Astrocyte (in vitro differentiated cells and primary cell): ENCODE measurements at regions not wholly inside any gene's neighbourhood (a gene's known extent, or its start where the extent isn't known, plus 50 kb on each side); places are given as distances from the start of the nearest gene placed in this dataset.

Experiments used
- DNase-seq: peaks from one replicate; pipeline ENCODE4 v3.0.0-alpha.2; 2010; ENCODE audit warnings: low read depth
- FAIRE-seq: peaks from 2 replicates; lab custom pipeline; 2011; peaks lifted over from hg19 to GRCh38; lab: Jason Lieb, UNC
- H2AFZ ChIP-seq: 2 replicates; pipeline ENCODE4 v1.6.0; 2012; ENCODE audit warnings: low read depth, low read length, inconsistent platforms
- H3K27ac ChIP-seq: 2 replicates; pipeline ENCODE4 v1.5.1; 2011; ENCODE audit warnings: low read depth, low read length, inconsistent platforms
- H3K27me3 ChIP-seq: 2 replicates; pipeline ENCODE4 v1.6.0; 2011; ENCODE audit warnings: low read length, inconsistent platforms; ENCODE audit not compliant: insufficient read depth
- H3K36me3 ChIP-seq: 2 replicates; pipeline ENCODE4 v1.5.1; 2011; ENCODE audit warnings: low read length, inconsistent platforms; ENCODE audit not compliant: insufficient read depth
- H3K4me1 ChIP-seq: 2 replicates; pipeline ENCODE4 v1.5.1; 2011; ENCODE audit warnings: low read length, inconsistent platforms; ENCODE audit not compliant: insufficient read depth
- H3K4me2 ChIP-seq: 2 replicates; pipeline ENCODE4 v1.6.0; 2012; ENCODE audit warnings: low read length, inconsistent platforms
- H3K4me3 ChIP-seq: 2 replicates; pipeline ENCODE4 v1.5.1; 2011; ENCODE audit warnings: low read depth, mild to moderate bottlenecking, low read length, inconsistent platforms; ENCODE audit not compliant: insufficient read depth
- H3K79me2 ChIP-seq: 2 replicates; pipeline ENCODE4 v1.6.0; 2012; ENCODE audit warnings: mild to moderate bottlenecking, low read length, inconsistent platforms; ENCODE audit not compliant: insufficient read depth
- H3K9ac ChIP-seq: 2 replicates; pipeline ENCODE4 v1.6.0; 2012; ENCODE audit warnings: mild to moderate bottlenecking, low read length, inconsistent platforms
- H3K9me3 ChIP-seq: 2 replicates; pipeline ENCODE4 v1.5.1; 2012; ENCODE audit warnings: low read depth, mild to moderate bottlenecking, low read length, inconsistent platforms; ENCODE audit not compliant: insufficient read depth
- H4K20me1 ChIP-seq: 2 replicates; pipeline ENCODE4 v1.6.0; 2012; ENCODE audit warnings: low read length, inconsistent platforms; ENCODE audit not compliant: insufficient read depth
- H3K27ac Mint-ChIP-seq: one replicate; pipeline ENCODE4 v1.8.0; 2021; ENCODE audit warnings: mild to moderate bottlenecking, mixed read lengths; ENCODE audit not compliant: unreplicated experiment
- H3K27me3 Mint-ChIP-seq: one replicate; pipeline ENCODE4 v1.8.0; 2021; ENCODE audit warnings: low read depth, mixed read lengths; ENCODE audit not compliant: unreplicated experiment
- H3K36me3 Mint-ChIP-seq: one replicate; pipeline ENCODE4 v1.8.0; 2021; ENCODE audit warnings: low read depth, mixed read lengths; ENCODE audit not compliant: unreplicated experiment
- H3K4me1 Mint-ChIP-seq: one replicate; pipeline ENCODE4 v1.8.0; 2021; ENCODE audit warnings: low read depth, mixed read lengths; ENCODE audit not compliant: unreplicated experiment
- H3K4me3 Mint-ChIP-seq: one replicate; pipeline ENCODE4 v1.8.0; 2021; ENCODE audit warnings: mild to moderate bottlenecking, moderate library complexity, mixed read lengths; ENCODE audit not compliant: unreplicated experiment
- H3K9me3 Mint-ChIP-seq: one replicate; pipeline ENCODE4 v1.8.0; 2021; ENCODE audit warnings: mild to moderate bottlenecking, mixed read lengths; ENCODE audit not compliant: unreplicated experiment
- EZH2 ChIP-seq: IDR thresholded peaks from 2 replicates; pipeline ENCODE4 v1.6.1; 2012; ENCODE audit warnings: mild to moderate bottlenecking, low read length, inconsistent platforms; ENCODE audit not compliant: insufficient read depth
- TF ChIP-seq, protein P1 (sequence below): IDR thresholded peaks from 2 replicates; pipeline ENCODE4 v1.5.1; 2011; ENCODE audit warnings: low read depth, mild to moderate bottlenecking, inconsistent platforms, low read length, moderate library complexity; ENCODE audit not compliant: insufficient read depth

DNA sequence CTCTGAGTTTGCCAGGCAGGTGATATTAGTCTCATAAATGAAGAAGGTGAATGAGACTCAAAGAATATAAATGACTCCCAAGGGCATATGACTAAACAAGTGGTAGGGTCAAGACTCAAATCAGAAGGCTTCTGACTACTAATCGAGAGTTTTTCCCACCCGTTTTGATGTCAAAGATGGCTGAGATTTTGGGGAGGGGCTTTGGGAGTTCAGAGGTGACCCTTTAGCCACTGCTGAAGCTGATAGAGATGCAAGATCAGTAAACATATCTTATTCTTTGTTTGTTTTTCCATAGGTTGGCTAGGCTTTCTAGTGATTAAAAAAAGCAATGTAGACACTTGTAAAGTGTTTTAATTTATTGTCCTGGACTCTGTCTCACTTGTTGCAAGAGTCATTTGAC lies 239.6 kb upstream of the PLEKHG7 start:
- Mint-ChIP-seq H3K27ac (no peak overlapping the region), H3K36me3 (no peaks in the 10 kb centered on the region), H3K9me3 (no peaks in the 10 kb centered on the region), H3K4me3 (no peak overlapping the region), H3K4me1 (peaks cover 27% of the 10 kb centered on the region), H3K27me3 (no peaks in the 10 kb centered on the region)
- no peaks in the 10 kb centered on the region for H3K27me3 ChIP-seq
- DNase-seq (no peak), FAIRE-seq (no peak)
- H3K9me3 ChIP-seq: no peaks in the 10 kb centered on the region
- H3K9ac ChIP-seq: no peak overlapping the region
- H2AFZ ChIP-seq: no peak overlapping the region
- H4K20me1 ChIP-seq: no peaks in the 10 kb centered on the region
- no peak overlapping the region for H3K4me3 ChIP-seq
- H3K27ac ChIP-seq: no peak overlapping the region
- no peaks in the 10 kb centered on the region for H3K79me2 ChIP-seq
- H3K36me3 ChIP-seq: no peaks in the 10 kb centered on the region
- H3K4me1 ChIP-seq: peaks cover 11% of the 10 kb centered on the region
- no peak overlapping the region for H3K4me2 ChIP-seq
- TF ChIP-seq, protein P1, sequence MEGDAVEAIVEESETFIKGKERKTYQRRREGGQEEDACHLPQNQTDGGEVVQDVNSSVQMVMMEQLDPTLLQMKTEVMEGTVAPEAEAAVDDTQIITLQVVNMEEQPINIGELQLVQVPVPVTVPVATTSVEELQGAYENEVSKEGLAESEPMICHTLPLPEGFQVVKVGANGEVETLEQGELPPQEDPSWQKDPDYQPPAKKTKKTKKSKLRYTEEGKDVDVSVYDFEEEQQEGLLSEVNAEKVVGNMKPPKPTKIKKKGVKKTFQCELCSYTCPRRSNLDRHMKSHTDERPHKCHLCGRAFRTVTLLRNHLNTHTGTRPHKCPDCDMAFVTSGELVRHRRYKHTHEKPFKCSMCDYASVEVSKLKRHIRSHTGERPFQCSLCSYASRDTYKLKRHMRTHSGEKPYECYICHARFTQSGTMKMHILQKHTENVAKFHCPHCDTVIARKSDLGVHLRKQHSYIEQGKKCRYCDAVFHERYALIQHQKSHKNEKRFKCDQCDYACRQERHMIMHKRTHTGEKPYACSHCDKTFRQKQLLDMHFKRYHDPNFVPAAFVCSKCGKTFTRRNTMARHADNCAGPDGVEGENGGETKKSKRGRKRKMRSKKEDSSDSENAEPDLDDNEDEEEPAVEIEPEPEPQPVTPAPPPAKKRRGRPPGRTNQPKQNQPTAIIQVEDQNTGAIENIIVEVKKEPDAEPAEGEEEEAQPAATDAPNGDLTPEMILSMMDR: no peak
- no peak for TF ChIP-seq EZH2

DNA sequence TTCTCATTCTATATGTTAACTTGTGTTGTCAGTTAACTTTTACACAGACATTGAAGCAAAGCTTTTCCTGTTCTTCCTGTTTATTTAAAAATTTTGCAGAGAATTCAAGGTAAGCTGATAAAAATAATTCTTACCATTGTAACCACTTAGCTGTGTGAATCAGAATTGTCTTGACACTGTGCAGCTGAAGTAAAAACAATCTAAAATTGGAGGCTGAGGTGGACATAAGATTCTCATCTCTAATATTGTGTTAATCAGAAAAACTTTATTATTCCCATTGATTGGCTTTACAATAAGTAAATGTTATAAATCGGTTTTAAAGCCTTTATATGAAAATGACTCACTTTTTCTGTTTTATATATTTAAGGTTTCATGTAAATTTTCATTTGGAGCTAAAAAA lies 240.3 kb upstream of the PLEKHG7 start:
- H3K9me3 ChIP-seq: no peaks in the 10 kb centered on the region
- Mint-ChIP-seq H3K9me3 (no peaks in the 10 kb centered on the region), H3K4me1 (peaks cover 22% of the 10 kb centered on the region), H3K27me3 (no peaks in the 10 kb centered on the region), H3K4me3 (no peak overlapping the region), H3K27ac (no peak overlapping the region), H3K36me3 (no peaks in the 10 kb centered on the region)
- H3K4me3 ChIP-seq: no peak overlapping the region
- H3K27ac ChIP-seq: no peak overlapping the region
- H4K20me1 ChIP-seq: no peaks in the 10 kb centered on the region
- H2AFZ ChIP-seq: no peak overlapping the region
- no peak for FAIRE-seq
- no peak for TF ChIP-seq EZH2
- TF ChIP-seq, protein P1: no peak
- H3K4me1 ChIP-seq: peaks cover 6% of the 10 kb centered on the region
- no peak overlapping the region for H3K9ac ChIP-seq
- DNase-seq: no peak
- no peak overlapping the region for H3K4me2 ChIP-seq
- H3K27me3 ChIP-seq: no peaks in the 10 kb centered on the region
- no peaks in the 10 kb centered on the region for H3K36me3 ChIP-seq
- H3K79me2 ChIP-seq: no peaks in the 10 kb centered on the region

DNA sequence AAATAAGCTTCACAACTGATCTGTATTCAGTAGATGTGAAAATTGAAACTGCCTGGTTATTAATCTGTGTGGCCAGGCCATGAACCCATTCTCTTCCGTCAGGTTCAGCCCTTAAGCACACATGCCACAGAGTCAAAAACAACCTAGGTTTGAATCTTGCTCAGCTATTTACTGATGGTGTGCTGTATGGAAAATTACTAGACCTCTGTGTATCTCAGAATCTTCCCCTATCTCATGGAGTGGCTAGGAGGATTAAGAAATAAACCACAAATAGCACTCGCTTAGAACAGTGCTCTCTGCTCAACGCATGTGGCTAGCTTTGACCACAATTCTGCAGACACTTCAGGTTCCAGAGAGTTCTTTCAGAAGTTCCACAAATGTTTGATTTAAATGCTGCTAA lies 240.7 kb upstream of the PLEKHG7 start:
- H3K4me3 Mint-ChIP-seq: no peak overlapping the region
- Histone ChIP-seq H3K9ac (no peak overlapping the region), H3K27ac (no peak overlapping the region), H3K4me1 (peaks cover 6% of the 10 kb centered on the region), H3K27me3 (no peaks in the 10 kb centered on the region), H3K36me3 (no peaks in the 10 kb centered on the region), H4K20me1 (no peaks in the 10 kb centered on the region), H3K79me2 (no peaks in the 10 kb centered on the region), H3K4me3 (no peak overlapping the region), H3K9me3 (no peaks in the 10 kb centered on the region), H2AFZ (no peak overlapping the region), H3K4me2 (no peak overlapping the region)
- H3K27me3 Mint-ChIP-seq: no peaks in the 10 kb centered on the region
- no peaks in the 10 kb centered on the region for H3K36me3 Mint-ChIP-seq
- H3K27ac Mint-ChIP-seq: no peak overlapping the region
- FAIRE-seq (no peak), DNase-seq (peak; percentile 74)
- H3K9me3 Mint-ChIP-seq: no peaks in the 10 kb centered on the region
- peaks cover 18% of the 10 kb centered on the region for H3K4me1 Mint-ChIP-seq
- TF ChIP-seq EZH2: no peak
- TF ChIP-seq, protein P1: no peak
